PC-9 (cell line): ENCODE measurements at regions not wholly inside any gene's neighbourhood (a gene's known extent, or its start where the extent isn't known, plus 50 kb on each side); places are given as distances from the start of the nearest gene placed in this dataset.

ENCODE experiments used
- EZH2 ChIP-seq: fragments of 200-600 bp; sonication (generic); IDR thresholded peaks from 2 replicates; pipeline ENCODE4 v1.8.0; 2017; ENCODE audit warnings: antibody characterized with exemption, low read depth
- TF ChIP-seq, protein P1 (sequence below): fragments of 200-600 bp; sonication (generic); conservative IDR thresholded peaks from 2 replicates; pipeline ENCODE4 v1.6.1; 2017; ENCODE audit warnings: mixed run types, antibody characterized with exemption, mild to moderate bottlenecking, moderate library complexity

DNA sequence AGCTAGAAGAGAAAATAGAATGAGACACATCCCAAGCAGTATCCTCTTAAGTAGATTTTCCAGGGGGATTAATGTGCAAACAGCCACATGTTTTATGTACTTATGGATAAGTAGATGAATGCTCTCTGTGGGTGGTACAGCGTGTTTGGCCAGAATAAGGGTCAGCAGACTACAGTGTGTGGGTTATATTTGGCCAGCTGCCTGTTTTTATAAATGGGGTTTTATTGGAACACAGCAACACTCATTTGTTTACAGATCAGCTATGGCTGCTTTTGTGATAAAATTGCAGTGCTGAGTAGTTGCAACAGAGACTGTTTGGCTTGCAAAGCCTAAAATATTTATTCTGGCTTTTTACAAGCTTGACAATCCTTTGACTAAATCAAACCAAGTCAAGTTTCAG lies 780.2 kb upstream of the SEL1L start:
- TF ChIP-seq, protein P1, sequence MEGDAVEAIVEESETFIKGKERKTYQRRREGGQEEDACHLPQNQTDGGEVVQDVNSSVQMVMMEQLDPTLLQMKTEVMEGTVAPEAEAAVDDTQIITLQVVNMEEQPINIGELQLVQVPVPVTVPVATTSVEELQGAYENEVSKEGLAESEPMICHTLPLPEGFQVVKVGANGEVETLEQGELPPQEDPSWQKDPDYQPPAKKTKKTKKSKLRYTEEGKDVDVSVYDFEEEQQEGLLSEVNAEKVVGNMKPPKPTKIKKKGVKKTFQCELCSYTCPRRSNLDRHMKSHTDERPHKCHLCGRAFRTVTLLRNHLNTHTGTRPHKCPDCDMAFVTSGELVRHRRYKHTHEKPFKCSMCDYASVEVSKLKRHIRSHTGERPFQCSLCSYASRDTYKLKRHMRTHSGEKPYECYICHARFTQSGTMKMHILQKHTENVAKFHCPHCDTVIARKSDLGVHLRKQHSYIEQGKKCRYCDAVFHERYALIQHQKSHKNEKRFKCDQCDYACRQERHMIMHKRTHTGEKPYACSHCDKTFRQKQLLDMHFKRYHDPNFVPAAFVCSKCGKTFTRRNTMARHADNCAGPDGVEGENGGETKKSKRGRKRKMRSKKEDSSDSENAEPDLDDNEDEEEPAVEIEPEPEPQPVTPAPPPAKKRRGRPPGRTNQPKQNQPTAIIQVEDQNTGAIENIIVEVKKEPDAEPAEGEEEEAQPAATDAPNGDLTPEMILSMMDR: no peak
- TF ChIP-seq EZH2: no peak
